Smooth muscle cell (in vitro differentiated cells): ENCODE measurements at regions not wholly inside any gene's neighbourhood (a gene's known extent, or its start where the extent isn't known, plus 50 kb on each side); places are given as distances from the start of the nearest gene placed in this dataset.

Source experiments
- DNase-seq: peaks from one replicate; lab custom pipeline; 2025; ENCODE audit not compliant: unreplicated experiment; lab: John Stamatoyannopoulos, UW
- H2AFZ ChIP-seq: fragments of 200-600 bp; sonication (generic); 2 replicates; pipeline ENCODE4 v1.6.0; 2016; ENCODE audit warnings: antibody characterized with exemption, low read depth, mild to moderate bottlenecking
- H3F3A ChIP-seq: fragments of 200-600 bp; sonication (generic); 2 replicates; pipeline ENCODE4 v1.6.0; 2017; ENCODE audit warnings: antibody characterized with exemption, low read depth
- H3K27ac ChIP-seq: fragments of 200-600 bp; sonication (generic); 2 replicates; pipeline ENCODE4 v1.5.1; 2016; ENCODE audit warnings: low read depth, mild to moderate bottlenecking
- H3K27me3 ChIP-seq: fragments of 200-600 bp; sonication (generic); 2 replicates; pipeline ENCODE4 v1.6.1; 2016; ENCODE audit warnings: low read depth, mild to moderate bottlenecking
- H3K36me3 ChIP-seq: fragments of 200-600 bp; sonication (generic); 2 replicates; pipeline ENCODE4 v1.5.1; 2016; ENCODE audit warnings: low read depth
- H3K4me1 ChIP-seq: fragments of 200-600 bp; sonication (generic); 2 replicates; pipeline ENCODE4 v1.5.1; 2016; ENCODE audit warnings: low read depth
- H3K4me2 ChIP-seq: fragments of 200-600 bp; sonication (generic); 2 replicates; pipeline ENCODE4 v1.6.0; 2016; ENCODE audit warnings: mild to moderate bottlenecking
- H3K4me3 ChIP-seq: fragments of 200-600 bp; sonication (generic); 2 replicates; pipeline ENCODE4 v1.5.1; 2016; ENCODE audit warnings: mild to moderate bottlenecking
- H3K79me2 ChIP-seq: fragments of 200-600 bp; sonication (generic); 2 replicates; pipeline ENCODE4 v1.6.0; 2016; ENCODE audit warnings: low read depth, mild to moderate bottlenecking
- H3K9ac ChIP-seq: fragments of 200-600 bp; sonication (generic); 2 replicates; pipeline ENCODE4 v1.6.0; 2016; ENCODE audit warnings: low read depth
- H3K9me3 ChIP-seq: fragments of 200-600 bp; sonication (generic); replicated peaks from 2 replicates; pipeline ENCODE4 v1.5.1; 2016; ENCODE audit warnings: low read depth
- H4K20me1 ChIP-seq: fragments of 200-600 bp; sonication (generic); 2 replicates; pipeline ENCODE4 v1.6.0; 2016; ENCODE audit warnings: low read depth
- CTCF ChIP-seq: fragments of 200-600 bp; sonication (generic); IDR thresholded peaks from 2 replicates; pipeline ENCODE4 v1.5.1; 2017; ENCODE audit warnings: borderline replicate concordance, mild to moderate bottlenecking, antibody characterized with exemption; ENCODE audit not compliant: insufficient read depth, poor library complexity, severe bottlenecking
- WGBS: methylation state at CpG from one replicate; pipeline ENCODE4 v1.1.7; 2016; ENCODE audit warnings: low lambda C conversion rate; 5-methylcytosine and 5-hydroxymethylcytosine counted together

DNA sequence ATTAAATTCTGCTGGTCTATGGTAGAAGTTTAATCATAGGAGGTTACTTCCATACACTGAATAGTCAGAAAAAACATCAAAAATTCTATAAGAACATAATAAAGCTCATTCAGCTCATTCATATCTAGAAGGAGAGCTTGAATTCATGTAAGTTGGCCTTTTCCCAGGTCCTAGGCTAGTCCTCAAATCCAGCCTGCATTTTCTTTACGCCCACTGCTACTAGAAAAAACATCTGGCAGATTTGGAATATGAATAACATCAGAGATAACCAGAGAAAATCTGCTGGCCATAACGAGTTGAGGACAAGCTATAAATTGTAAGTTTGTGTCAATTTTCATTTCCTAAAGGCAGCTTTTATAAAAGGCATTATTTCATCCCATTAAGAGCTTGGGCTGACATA lies 95.5 kb downstream of the MXRA5 start:
- H3K9ac ChIP-seq: no peak overlapping the region
- H4K20me1 ChIP-seq: no peaks in the 10 kb centered on the region
- no peaks in the 10 kb centered on the region for H3K79me2 ChIP-seq
- no peak for DNase-seq
- peak overlapping the region; percentile 50 for H3K4me2 ChIP-seq
- no peaks in the 10 kb centered on the region for H3K27me3 ChIP-seq
- H3K4me1 ChIP-seq: peaks cover 2% of the 10 kb centered on the region
- no peaks in the 10 kb centered on the region for H3K36me3 ChIP-seq
- H2AFZ ChIP-seq: no peak overlapping the region
- WGBS: 31% methylated on average over 2 of the region's 2 CpGs
- H3F3A ChIP-seq: peaks cover 8% of the 10 kb centered on the region
- no peak overlapping the region for H3K4me3 ChIP-seq
- no peaks in the 10 kb centered on the region for H3K9me3 ChIP-seq
- TF ChIP-seq CTCF: no peak
- peak overlapping the region; percentile 92 for H3K27ac ChIP-seq

- Histone ChIP-seq H3K9me3 (no peaks in the 10 kb centered on the region), H3K27me3 (no peaks in the 10 kb centered on the region), H4K20me1 (no peaks in the 10 kb centered on the region), H3K4me2 (peak overlapping the region; percentile 60), H3K79me2 (no peaks in the 10 kb centered on the region), H3K4me3 (no peak overlapping the region), H3K27ac (peak overlapping the region; percentile 96), H3F3A (no peaks in the 10 kb centered on the region), H2AFZ (no peak overlapping the region), H3K9ac (peak overlapping the region; percentile 71), H3K36me3 (no peaks in the 10 kb centered on the region), H3K4me1 (no peaks in the 10 kb centered on the region)
- no peak for TF ChIP-seq CTCF
- DNase-seq: no peak
These were observed 101.5 kb downstream of the MXRA5 start for GRCh38 chrX:3244955-3245354.

DNA sequence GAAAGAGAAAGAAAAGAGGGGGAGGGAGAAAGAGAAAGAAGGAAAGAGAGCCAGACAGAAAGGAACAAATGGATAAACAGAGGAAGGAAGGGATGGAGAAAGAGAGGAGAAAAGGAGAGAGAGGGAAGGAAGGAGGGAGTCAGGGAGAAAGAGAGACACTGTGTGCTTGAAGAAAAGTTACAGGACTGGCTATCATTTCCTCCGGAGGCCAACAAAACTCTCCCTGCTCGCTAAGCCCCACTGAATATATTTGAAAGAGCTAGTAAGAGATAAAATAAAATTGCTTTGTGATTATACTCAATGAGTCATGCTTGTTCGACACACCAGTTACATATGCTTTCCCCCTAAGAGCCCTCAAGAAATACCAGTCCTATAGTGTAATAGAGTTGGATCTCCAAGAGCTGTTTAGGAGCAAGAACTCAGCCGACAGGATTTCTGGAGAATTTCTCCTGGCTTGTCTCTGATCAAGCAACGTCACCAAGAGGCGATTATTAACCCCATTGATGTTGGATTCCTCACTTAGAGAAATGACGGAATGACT lies 102.2 kb downstream of the MXRA5 start:
- peak overlapping the region; percentile 66 for H3K4me2 ChIP-seq
- H3K9ac ChIP-seq: peak overlapping the region; percentile 88
- H2AFZ ChIP-seq: no peak overlapping the region
- WGBS: 23% methylated on average over 7 of the region's 7 CpGs
- DNase-seq: no peak
- no peaks in the 10 kb centered on the region for H3K79me2 ChIP-seq
- H3K4me3 ChIP-seq: peak overlapping the region; percentile 7
- H4K20me1 ChIP-seq: no peaks in the 10 kb centered on the region
- H3F3A ChIP-seq: no peaks in the 10 kb centered on the region
- no peaks in the 10 kb centered on the region for H3K4me1 ChIP-seq
- TF ChIP-seq CTCF: no peak
- H3K27ac ChIP-seq: peak overlapping the region; percentile 96
- no peaks in the 10 kb centered on the region for H3K27me3 ChIP-seq
- H3K36me3 ChIP-seq: no peaks in the 10 kb centered on the region
- H3K9me3 ChIP-seq: no peaks in the 10 kb centered on the region

GRCh38 chrX:3232262-3232923 lies 114.1 kb downstream of the MXRA5 start:
- no peak for TF ChIP-seq CTCF
- no peaks in the 10 kb centered on the region for H3K36me3 ChIP-seq
- H3K4me2 ChIP-seq: peak overlapping the region; percentile 61
- H3F3A ChIP-seq: no peaks in the 10 kb centered on the region
- peak overlapping the region; percentile 70 for H2AFZ ChIP-seq
- DNase-seq: no peak
- peak overlapping the region; percentile 65 for H3K27ac ChIP-seq
- no peak overlapping the region for H3K4me3 ChIP-seq
- H3K79me2 ChIP-seq: no peaks in the 10 kb centered on the region
- 60% methylated on average over 4 of the region's 4 CpGs for WGBS
- H3K9me3 ChIP-seq: no peaks in the 10 kb centered on the region
- no peak overlapping the region for H3K9ac ChIP-seq
- no peaks in the 10 kb centered on the region for H3K4me1 ChIP-seq
- no peaks in the 10 kb centered on the region for H4K20me1 ChIP-seq
- H3K27me3 ChIP-seq: no peaks in the 10 kb centered on the region
